MM.1S (cell line): ENCODE measurements at regions not wholly inside any gene's neighbourhood (a gene's known extent, or its start where the extent isn't known, plus 50 kb on each side); places are given as distances from the start of the nearest gene placed in this dataset.

Source experiments
- CTCF ChIP-seq: fragments of 300-600 bp; sonication (generic); IDR thresholded peaks from 2 replicates; pipeline ENCODE4 v1.5.1; 2016; ENCODE audit warnings: antibody characterized with exemption, low read length, mixed read lengths
- EZH2 ChIP-seq: fragments of 300-600 bp; sonication (generic); optimal IDR thresholded peaks from 2 replicates; pipeline ENCODE3; 2017; ENCODE audit warnings: low read depth, mild to moderate bottlenecking, antibody characterized with exemption, low read length, mixed read lengths

DNA sequence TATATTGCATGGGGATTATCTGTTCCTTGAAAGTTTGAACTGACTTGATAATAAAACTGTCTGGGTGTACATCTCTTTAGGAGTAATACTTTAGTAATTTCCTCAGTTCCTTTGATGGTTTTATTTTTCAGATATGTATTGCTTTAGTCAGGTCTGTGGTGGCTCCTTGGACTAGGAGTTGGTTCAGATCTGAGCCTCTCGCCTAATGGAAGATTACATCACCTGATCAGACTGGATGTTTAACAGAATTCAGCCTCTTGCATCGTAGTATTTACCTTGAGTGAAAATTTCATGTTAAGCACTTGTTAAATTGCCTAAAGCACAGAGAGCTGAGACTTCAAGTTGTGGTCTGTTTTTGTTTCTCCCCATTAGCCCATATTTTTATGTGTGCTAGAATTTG is 267.3 kb downstream of the MAP2K4 start:
- TF ChIP-seq CTCF (no peak), EZH2 (no peak)
